ENCODE measurements at regions not wholly inside any gene's neighbourhood (a gene's known extent, or its start where the extent isn't known, plus 50 kb on each side); places are given as distances from the start of the nearest gene placed in this dataset.

DNA sequence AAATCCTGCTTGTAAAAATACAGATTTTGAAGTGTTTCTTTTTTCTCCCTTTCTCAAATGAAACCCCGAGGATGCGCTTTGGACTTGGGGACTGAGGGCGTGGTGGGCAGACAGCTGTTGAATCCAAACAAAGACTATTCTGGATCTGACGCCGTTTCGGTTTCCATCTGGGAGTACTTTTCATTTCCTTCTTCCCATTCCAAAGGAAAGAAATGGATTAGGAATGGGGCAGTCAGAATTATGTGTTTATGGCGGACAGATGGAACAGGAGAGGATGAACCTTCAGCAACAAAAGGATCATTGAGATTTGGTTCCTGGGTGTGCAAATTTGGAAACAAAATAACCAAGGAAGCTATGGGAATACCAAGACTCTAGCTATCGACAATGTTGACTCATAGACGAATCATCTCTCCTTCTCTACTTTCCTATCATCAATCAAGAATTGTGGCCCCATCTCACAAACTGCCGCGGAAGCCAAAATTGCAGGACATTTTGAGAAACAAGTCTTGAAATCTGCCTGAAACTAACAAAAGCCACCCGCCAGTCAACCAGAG, 300.6 kb downstream of the PARP8 start:
- Histone ChIP-seq H3K27me3 (peaks cover 71 to 92% (median 82%) of the 10 kb centered on the region in 3 donors), H3K27ac (no peak overlapping the region), H3K4me3 (peak overlapping the region; percentile 48 to 70 (median 56)), H3K9me3 (no peaks in the 10 kb centered on the region), H3K36me3 (no peaks in the 10 kb centered on the region), H3K4me1 (peaks cover 20 to 29% of the 10 kb centered on the region in 2 donors)
- ATAC-seq (no peak), DNase-seq (no peak)
- intact Hi-C loops (cut with DNase I; ENCODE audit: low total_unique reads), result no loop called here
- in situ Hi-C loops (cut with MboI; ENCODE audit: low sequenced_read_pairs in 4 of 4), result loop anchor here in 2 of 4 donors (25.0 kb wide), 2 partner anchors 1020 to 1695 kb away; no protein-coding TSS in a partner anchor
- no peak for TF ChIP-seq POLR2A (IDR thresholded peaks at IDR 0.05)
- TF ChIP-seq, protein P1, sequence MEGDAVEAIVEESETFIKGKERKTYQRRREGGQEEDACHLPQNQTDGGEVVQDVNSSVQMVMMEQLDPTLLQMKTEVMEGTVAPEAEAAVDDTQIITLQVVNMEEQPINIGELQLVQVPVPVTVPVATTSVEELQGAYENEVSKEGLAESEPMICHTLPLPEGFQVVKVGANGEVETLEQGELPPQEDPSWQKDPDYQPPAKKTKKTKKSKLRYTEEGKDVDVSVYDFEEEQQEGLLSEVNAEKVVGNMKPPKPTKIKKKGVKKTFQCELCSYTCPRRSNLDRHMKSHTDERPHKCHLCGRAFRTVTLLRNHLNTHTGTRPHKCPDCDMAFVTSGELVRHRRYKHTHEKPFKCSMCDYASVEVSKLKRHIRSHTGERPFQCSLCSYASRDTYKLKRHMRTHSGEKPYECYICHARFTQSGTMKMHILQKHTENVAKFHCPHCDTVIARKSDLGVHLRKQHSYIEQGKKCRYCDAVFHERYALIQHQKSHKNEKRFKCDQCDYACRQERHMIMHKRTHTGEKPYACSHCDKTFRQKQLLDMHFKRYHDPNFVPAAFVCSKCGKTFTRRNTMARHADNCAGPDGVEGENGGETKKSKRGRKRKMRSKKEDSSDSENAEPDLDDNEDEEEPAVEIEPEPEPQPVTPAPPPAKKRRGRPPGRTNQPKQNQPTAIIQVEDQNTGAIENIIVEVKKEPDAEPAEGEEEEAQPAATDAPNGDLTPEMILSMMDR (IDR thresholded peaks at IDR 0.05 in 4 of 5, conservative IDR thresholded peaks at IDR 0.05 in 1 of 5), result no peak

DNA sequence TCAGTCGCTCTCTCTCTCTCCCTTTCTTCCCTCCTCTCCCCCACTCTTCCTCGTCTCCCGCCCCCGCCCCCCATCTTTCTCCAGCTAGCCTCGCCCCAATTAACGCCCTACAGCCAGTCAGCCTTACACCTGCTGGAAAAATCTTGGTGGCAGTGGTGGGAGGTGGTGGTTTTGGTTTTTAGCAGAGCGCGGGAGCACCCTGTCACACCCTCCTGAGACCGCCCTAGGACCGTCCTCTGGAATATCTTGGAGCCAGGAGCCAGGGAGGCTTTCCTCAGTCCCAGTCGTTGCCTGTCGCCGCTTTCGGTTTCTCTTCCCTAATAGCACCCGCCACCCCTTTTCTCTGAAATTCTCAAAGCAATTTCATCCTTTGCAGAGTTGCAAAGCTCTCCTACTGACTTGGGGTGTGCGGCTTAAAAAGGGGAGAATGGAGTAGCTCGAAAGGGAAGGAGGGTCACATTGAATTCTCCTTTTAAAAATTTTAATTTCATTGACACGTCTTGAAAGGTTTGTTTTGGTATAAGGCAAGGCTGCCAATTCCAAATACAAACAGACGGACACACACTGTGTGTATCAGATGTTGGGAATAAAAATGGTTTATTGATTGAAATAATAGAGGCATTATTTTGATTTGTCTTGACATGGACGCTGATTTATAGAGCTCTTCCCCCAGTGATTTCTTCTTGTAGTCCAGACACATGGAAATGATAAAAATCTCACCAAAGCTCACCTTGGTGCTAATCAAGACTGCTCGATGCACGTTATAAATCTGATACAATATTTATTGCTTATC, 301.3 kb downstream of the PARP8 start:
- Histone ChIP-seq H3K27me3 (peaks cover 71 to 85% (median 85%) of the 10 kb centered on the region in 3 donors), H3K27ac (no peak overlapping the region), H3K4me1 (peaks cover 20 to 29% of the 10 kb centered on the region in 2 donors), H3K9me3 (no peaks in the 10 kb centered on the region), H3K4me3 (peak overlapping the region; percentile 48 to 70 (median 56)), H3K36me3 (no peaks in the 10 kb centered on the region)
- DNase-seq (no peak), ATAC-seq (peak in 1 of 2 donors; percentile 34)
- in situ Hi-C loops (cut with MboI; ENCODE audit: low sequenced_read_pairs in 4 of 4), result loop anchor here in 2 of 4 donors (25.0 kb wide), 2 partner anchors 1020 to 1695 kb away; no protein-coding TSS in a partner anchor
- intact Hi-C loops (cut with DNase I; ENCODE audit: low total_unique reads), result no loop called here
- TF ChIP-seq POLR2A (IDR thresholded peaks at IDR 0.05), result no peak
- TF ChIP-seq, protein P1 (IDR thresholded peaks at IDR 0.05 in 4 of 5, conservative IDR thresholded peaks at IDR 0.05 in 1 of 5), result no peak

DNA sequence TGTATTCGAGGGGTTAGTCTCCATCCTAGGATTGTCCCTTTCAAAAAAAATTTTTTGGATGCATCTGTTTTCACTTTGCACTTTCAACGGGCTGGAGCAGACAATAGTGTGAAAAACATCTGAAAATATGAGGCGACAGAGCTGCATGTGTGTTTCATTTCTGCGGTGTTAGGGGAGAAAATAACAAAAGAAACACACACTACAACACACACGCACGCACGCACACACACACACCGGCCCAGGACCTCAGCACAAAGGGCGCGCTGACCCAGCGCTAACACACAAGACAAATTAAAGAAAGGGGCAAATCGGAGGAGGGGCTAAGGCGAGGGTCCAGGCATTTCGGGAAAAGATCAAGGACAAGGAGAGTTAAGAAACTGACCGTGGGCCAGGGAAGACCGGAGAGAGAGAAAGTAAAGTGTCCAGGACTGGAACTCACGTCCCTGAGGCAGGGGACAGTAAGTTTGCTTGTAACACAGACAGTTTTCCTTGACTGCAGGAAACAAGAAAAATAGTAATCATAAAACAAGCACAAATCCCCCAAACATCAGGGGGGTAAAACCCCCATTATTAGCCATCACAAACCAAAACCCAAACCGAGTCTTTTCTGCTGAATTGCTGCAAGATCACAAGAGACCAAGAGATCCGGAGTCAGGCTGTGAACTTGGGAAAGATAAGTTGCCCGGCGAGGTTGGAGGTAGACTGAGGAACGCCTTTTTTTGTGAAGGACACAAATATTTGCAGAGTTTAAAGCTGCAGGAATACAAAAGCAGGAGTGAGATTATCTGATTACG, 302.1 kb downstream of the PARP8 start:
- Histone ChIP-seq H3K27ac (no peak overlapping the region), H3K27me3 (peaks cover 65 to 78% (median 77%) of the 10 kb centered on the region in 3 donors), H3K36me3 (no peaks in the 10 kb centered on the region), H3K4me3 (peak overlapping the region; percentile 48 to 70 (median 56)), H3K9me3 (no peaks in the 10 kb centered on the region), H3K4me1 (peaks cover 20 to 26% of the 10 kb centered on the region in 2 donors)
- DNase-seq (no peak), ATAC-seq (no peak)
- intact Hi-C loops (cut with DNase I; ENCODE audit: low total_unique reads), result no loop called here
- no peak for TF ChIP-seq POLR2A (IDR thresholded peaks at IDR 0.05)
- in situ Hi-C loops (cut with MboI; ENCODE audit: low sequenced_read_pairs in 4 of 4), result loop anchor here in 2 of 4 donors (25.0 kb wide), 2 partner anchors 1019 to 1694 kb away; no protein-coding TSS in a partner anchor

DNA sequence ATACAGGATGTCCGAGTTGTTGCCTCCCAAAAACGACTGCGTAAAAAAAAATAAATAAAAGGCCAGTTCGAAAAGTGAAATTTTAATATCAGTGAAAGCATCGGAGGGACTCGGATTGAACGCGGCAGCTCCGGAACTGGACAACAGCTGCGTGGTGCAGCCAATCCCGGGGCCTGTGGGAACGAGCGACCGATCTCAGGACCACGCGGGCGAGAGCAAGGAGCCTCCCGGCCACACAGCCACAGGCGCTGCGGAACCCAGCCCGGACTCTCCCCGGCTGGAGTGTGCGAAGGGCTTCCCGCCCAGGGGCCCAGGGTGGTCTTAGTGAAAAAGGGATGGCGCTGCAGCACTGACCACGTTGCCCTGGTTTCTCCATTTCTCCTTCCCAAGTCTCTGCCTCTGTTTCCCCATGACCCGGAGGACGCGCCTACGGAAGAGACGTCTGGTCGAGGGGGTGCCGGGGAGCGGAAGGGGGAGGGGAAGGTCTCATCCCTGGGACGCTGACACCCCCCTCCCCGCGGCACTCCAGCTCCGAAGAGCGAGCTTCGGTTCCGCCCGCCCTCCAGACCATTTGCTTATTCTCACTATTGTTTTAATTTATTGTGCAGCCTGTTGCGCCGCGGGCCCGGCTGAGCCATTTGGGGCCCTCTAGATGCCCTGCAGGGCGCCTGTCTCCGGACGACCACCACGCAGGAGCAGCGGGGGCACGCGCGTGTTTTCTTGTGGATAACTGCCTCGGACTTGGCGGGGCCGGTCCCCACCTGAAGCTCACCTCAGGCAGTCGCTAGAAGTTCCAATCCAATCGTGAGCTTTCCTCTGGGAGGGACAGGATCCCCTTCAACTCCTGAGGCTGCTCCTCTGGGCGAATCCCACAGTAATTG, 303.0 kb downstream of the PARP8 start:
- Histone ChIP-seq H3K36me3 (no peaks in the 10 kb centered on the region), H3K4me1 (peaks cover 20 to 22% of the 10 kb centered on the region in 2 donors), H3K27ac (no peak overlapping the region), H3K9me3 (no peaks in the 10 kb centered on the region), H3K27me3 (peaks cover 56 to 71% (median 69%) of the 10 kb centered on the region in 3 donors), H3K4me3 (peak overlapping the region; percentile 48 to 70 (median 56))
- no peak for ATAC-seq
- TF ChIP-seq, protein P1 (IDR thresholded peaks at IDR 0.05 in 4 of 5, conservative IDR thresholded peaks at IDR 0.05 in 1 of 5), result no peak
- no peak for TF ChIP-seq POLR2A (IDR thresholded peaks at IDR 0.05)
- intact Hi-C loops (cut with DNase I; ENCODE audit: low total_unique reads), result no loop called here
- in situ Hi-C loops (cut with MboI; ENCODE audit: low sequenced_read_pairs in 4 of 4), result loop anchor here in 2 of 4 donors (10.0 to 25.0 kb wide), 3 partner anchors 1018 to 1693 kb away; no protein-coding TSS in a partner anchor
- no peak for DNase-seq

All from gastrocnemius medialis (tissue), 4 donors.